ENCODE measurements at regions not wholly inside any gene's neighbourhood (a gene's known extent, or its start where the extent isn't known, plus 50 kb on each side); places are given as distances from the start of the nearest gene placed in this dataset.

DNA sequence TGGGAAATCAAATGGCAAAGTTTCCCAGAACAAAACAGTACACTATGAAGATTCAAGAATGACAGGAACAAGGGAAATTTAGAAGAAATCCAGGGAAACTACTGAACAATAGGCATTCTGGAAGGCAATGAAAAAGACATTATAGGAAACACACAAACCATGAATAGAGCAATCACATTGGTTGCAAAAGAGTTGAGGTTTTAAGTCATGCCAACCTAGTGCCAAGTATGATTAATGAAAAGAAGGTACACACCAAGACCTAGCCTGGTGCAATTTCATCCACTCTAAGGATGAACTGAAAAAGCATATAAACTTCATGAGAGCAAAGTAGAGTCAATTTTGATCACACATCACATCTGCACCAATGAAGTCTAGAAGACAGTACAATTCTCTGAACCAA, 326.9 kb downstream of the PDHA2 start:
- Histone ChIP-seq H3K27ac (ENCODE audit: low read depth, low read length) (no peak overlapping the region), H3K4me1 (ENCODE audit: control insufficient read depth, insufficient read depth, low read length) (no peaks in the 10 kb centered on the region), H3K9me3 (ENCODE audit: control insufficient read depth, low read length) (no peaks in the 10 kb centered on the region), H3K27me3 (ENCODE audit: control insufficient read depth, insufficient read depth, low read length, poor library complexity, severe bottlenecking) (no peaks in the 10 kb centered on the region), H3K9ac (ENCODE audit: extremely low read depth, low read length, poor library complexity, severe bottlenecking) (no peak overlapping the region), H3K36me3 (ENCODE audit: control insufficient read depth, insufficient read depth, low read length) (no peaks in the 10 kb centered on the region), H3K4me3 (ENCODE audit: low read length) (no peak overlapping the region)
- Mint-ChIP-seq H3K4me3 (no peak overlapping the region), H3K27me3 (ENCODE audit: insufficient read depth) (no peaks in the 10 kb centered on the region), H3K4me1 (no peaks in the 10 kb centered on the region), H3K27ac (no peak overlapping the region), H3K36me3 (ENCODE audit: low read depth) (no peaks in the 10 kb centered on the region), H3K9me3 (no peaks in the 10 kb centered on the region)
- TF ChIP-seq, protein P1, sequence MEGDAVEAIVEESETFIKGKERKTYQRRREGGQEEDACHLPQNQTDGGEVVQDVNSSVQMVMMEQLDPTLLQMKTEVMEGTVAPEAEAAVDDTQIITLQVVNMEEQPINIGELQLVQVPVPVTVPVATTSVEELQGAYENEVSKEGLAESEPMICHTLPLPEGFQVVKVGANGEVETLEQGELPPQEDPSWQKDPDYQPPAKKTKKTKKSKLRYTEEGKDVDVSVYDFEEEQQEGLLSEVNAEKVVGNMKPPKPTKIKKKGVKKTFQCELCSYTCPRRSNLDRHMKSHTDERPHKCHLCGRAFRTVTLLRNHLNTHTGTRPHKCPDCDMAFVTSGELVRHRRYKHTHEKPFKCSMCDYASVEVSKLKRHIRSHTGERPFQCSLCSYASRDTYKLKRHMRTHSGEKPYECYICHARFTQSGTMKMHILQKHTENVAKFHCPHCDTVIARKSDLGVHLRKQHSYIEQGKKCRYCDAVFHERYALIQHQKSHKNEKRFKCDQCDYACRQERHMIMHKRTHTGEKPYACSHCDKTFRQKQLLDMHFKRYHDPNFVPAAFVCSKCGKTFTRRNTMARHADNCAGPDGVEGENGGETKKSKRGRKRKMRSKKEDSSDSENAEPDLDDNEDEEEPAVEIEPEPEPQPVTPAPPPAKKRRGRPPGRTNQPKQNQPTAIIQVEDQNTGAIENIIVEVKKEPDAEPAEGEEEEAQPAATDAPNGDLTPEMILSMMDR (conservative IDR thresholded peaks at IDR 0.05): no peak
- no peak for DNase-seq

DNA sequence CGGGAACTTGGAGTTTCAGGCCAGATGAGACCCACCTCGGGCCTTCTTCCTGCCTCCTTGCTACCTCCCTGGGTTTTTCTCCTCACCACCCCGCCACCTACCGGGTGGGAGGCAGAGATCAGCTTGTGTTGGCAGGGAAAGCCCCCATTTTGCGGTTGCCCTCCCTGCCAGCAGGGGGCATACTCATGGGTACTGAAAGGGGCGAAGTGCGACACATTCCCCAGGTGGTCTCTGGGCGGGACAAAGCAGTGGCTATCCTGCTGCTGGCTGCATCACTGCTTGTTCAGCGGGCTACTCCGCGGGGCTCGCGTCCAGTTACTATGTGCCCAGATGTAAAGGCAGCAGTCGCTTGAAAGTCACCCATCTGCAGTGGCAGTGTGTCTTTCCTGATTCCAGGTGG, 330.3 kb downstream of the PDHA2 start:
- H3K9ac ChIP-seq (ENCODE audit: extremely low read depth, low read length, poor library complexity, severe bottlenecking): no peak overlapping the region
- Mint-ChIP-seq H3K4me3 (no peak overlapping the region), H3K27me3 (ENCODE audit: insufficient read depth) (no peaks in the 10 kb centered on the region), H3K4me1 (no peaks in the 10 kb centered on the region), H3K27ac (no peak overlapping the region), H3K9me3 (no peaks in the 10 kb centered on the region), H3K36me3 (ENCODE audit: low read depth) (no peaks in the 10 kb centered on the region)
- peak; percentile 57 for DNase-seq
- H3K36me3 ChIP-seq (ENCODE audit: control insufficient read depth, insufficient read depth, low read length): no peaks in the 10 kb centered on the region
- no peaks in the 10 kb centered on the region for H3K27me3 ChIP-seq (ENCODE audit: control insufficient read depth, insufficient read depth, low read length, poor library complexity, severe bottlenecking)
- H3K27ac ChIP-seq (ENCODE audit: low read depth, low read length): no peak overlapping the region
- no peak overlapping the region for H3K4me3 ChIP-seq (ENCODE audit: low read length)
- no peaks in the 10 kb centered on the region for H3K9me3 ChIP-seq (ENCODE audit: control insufficient read depth, low read length)
- H3K4me1 ChIP-seq (ENCODE audit: control insufficient read depth, insufficient read depth, low read length): no peaks in the 10 kb centered on the region
- TF ChIP-seq, protein P1 (conservative IDR thresholded peaks at IDR 0.05): peak; percentile 45
- 98 to 100% methylated on average over 8 to 14 of the region's 14 CpGs for WGBS, 2 experiments (ENCODE audit: insufficient coverage in 1 of 2, insufficient read length in 1 of 2)

DNA sequence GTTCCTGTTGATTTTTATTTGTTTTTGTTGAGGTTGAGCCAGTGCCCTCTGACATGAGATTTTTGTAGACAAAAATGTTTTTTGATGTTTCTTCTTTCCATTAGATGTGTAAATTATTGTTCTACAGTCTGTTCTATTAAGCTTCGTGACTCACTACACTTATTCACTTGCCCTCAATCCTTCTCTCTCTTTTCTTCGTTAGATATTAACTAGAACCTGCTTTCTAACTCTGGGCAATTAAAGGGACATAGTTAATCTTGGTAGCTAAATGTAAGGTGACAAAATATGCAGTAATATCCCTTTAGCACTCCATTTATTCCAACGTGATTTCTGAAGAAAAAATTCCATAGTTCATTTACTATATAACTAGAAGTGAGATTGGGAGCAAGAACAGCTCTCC, 333.9 kb downstream of the PDHA2 start:
- Histone ChIP-seq H3K4me1 (ENCODE audit: control insufficient read depth, insufficient read depth, low read length) (no peaks in the 10 kb centered on the region), H3K27ac (ENCODE audit: low read depth, low read length) (no peak overlapping the region), H3K36me3 (ENCODE audit: control insufficient read depth, insufficient read depth, low read length) (no peaks in the 10 kb centered on the region), H3K9ac (ENCODE audit: extremely low read depth, low read length, poor library complexity, severe bottlenecking) (no peak overlapping the region), H3K27me3 (ENCODE audit: control insufficient read depth, insufficient read depth, low read length, poor library complexity, severe bottlenecking) (no peaks in the 10 kb centered on the region), H3K9me3 (ENCODE audit: control insufficient read depth, low read length) (no peaks in the 10 kb centered on the region), H3K4me3 (ENCODE audit: low read length) (no peak overlapping the region)
- Mint-ChIP-seq H3K9me3 (no peaks in the 10 kb centered on the region), H3K27ac (no peak overlapping the region), H3K4me1 (no peaks in the 10 kb centered on the region), H3K4me3 (no peak overlapping the region), H3K36me3 (ENCODE audit: low read depth) (no peaks in the 10 kb centered on the region), H3K27me3 (ENCODE audit: insufficient read depth) (no peaks in the 10 kb centered on the region)
- DNase-seq: no peak
- TF ChIP-seq, protein P1 (conservative IDR thresholded peaks at IDR 0.05): no peak
- whole genome bisulfite sequencing, 2 experiments (ENCODE audit: insufficient coverage in 1 of 2, insufficient read length in 1 of 2): 96% methylated on average over 2 of the region's 3 CpGs; no CpG with 5 or more reads in 1 of the 2 experiments
